Hematopoietic multipotent progenitor cell treated with erythropoietin and hydrocortisone succinate and interleukin-3 and kit ligand, for 17 days (in vitro differentiated cells): ENCODE measurements at regions not wholly inside any gene's neighbourhood (a gene's known extent, or its start where the extent isn't known, plus 50 kb on each side); places are given as distances from the start of the nearest gene placed in this dataset.

ENCODE experiments used
- DNase-seq: peaks from one replicate; pipeline ENCODE4 v3.0.0-alpha.2; 2015; ENCODE audit warnings: low spot score

DNA sequence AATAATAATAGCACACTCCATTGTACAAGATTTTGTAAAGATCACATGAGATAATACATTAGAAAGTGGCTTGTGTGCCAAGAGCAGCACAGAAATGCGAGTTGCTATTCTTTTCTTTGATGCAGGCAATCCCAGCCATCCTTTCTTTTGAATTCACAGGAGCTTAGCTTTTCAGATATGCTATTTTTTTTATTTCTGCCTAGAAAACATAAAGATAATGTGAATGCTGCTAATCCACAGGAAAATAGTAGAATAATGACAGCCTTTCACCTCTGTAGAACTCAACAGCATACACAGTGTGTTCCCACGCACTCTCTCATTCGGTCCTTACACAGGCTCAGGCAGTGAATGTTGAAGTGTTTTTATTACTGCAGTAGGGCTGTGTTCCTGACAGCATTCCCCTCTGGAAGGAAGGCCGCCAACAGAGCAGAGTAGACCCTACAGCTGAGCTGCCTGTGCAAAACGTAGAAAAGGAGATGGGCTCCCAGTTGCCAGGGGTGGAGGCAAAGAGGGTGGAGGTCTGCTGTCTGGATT is 138.8 kb upstream of the TAPT1 start:
- DNase-seq = no peak

DNA sequence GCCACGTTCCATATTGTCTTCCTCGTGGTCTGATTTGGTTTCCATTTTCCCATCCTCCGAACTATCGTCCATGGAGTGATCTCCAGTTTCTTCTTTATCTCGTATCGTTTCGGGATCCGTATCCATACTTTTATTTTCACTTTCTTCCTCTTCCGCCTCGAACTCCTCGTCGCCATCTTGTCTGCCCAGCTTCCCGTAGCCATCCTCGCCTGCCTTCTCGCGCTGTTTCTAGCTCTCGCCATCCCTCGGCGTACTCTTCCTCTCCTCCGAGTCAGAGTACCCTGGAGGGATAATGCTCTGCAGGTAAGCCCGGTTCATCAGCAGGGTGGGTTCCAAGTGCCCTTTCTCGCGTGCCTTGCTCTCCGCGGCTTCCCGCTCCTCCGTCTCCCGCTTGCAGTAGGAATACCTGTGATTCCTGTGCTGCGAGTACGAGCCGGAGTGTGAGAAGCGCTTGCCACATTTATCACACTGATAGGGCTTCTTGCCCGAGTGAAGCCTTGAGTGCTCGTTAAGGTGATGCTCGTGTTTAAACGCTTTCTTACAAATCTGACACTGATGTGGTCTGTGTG is 134.5 kb upstream of the TAPT1 start:
- no peak for DNase-seq

DNA sequence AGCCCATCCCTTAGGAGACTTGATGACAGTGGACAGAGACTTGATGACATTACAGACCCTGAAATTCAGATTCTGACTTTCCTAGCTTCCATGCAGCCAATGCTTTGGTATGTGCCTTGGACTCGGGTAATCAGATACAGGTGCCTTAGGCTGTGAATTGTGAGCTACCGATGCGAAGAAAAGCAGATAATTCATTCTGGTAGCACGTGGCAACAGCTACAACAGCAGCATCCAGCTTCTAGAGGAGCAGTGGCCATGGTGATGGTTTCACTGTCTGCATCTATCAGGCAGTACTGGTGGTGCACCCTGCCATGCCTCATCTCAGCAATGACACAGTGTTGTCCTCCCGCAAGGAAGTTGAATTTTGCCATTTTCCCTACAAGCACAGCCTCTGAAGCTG is 126.9 kb upstream of the TAPT1 start:
- no peak for DNase-seq

DNA sequence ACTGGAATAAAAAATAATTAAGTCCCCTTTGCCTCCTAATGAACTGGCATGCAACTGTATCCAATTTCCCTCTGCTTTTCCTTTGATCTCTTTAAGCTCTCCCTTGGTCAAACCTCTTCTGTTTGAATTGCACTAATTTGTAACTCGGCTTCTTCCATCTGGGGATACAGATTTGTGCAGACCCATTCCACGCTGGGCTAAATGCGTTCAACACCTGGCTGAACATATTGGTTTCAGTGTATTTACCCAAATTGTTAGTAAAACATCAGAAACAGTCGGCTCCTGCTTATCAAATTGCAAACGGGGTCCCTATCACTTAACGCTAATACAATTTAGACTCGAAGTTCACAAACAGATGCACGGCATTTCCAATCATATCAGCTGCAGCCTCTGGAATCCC is 124.9 kb upstream of the TAPT1 start:
- no peak for DNase-seq

DNA sequence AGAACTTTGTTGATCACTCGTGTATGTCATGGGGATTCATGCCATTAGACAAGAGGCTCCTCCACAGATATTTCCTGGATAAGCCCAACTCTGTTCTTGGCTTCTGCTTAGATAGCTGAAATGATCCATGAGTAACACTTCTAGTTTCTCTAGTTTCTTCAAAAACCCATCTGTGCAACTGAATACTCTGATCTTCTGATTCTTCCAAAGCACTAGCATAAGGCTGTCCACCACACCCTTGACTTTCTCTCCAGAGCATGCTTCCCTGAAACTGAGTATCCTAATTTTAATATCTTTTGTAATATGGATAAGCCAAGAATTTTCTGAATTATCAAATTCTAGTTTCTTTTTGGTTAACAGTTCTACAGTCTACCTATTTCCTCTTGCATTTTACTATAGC is 118.6 kb upstream of the TAPT1 start:
- DNase-seq = no peak

DNA sequence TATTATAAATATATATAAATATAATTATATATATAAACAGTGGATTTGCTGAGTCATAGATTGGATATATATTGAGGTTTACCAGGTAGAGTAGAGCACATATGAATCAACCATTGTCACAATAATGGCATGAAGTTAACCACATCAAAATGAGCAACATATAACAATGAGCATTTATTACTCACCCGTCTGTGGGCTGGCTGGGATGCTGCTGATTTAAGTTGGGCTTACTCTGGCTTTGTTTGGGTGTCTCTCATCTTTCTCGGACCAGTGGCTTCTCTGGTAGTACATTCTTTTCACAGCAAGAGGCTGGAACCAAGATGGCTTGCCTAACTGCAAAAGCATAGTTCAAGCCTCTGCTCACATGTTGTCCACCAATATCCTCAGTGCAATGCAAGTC is 111.7 kb upstream of the TAPT1 start:
- DNase-seq = no peak

DNA sequence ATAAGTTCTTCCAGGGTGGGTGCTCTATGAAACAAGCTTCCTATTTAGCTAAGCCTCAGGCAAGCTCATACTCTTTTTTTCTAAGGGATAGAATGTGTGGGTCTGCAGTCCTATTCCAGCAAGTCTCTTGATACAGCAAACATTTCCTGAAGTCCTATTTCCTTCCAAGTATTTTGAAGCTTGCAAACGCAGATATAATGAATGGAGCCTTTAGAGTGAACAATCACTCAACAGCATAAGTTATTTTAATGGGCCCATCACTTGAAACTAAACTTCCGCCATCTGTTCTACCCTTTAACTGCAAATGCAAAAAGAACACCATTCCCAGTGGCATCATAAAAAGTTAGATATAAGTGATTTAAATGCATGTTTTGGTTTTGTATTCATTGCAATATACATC is 108.3 kb upstream of the TAPT1 start:
- no peak for DNase-seq

DNA sequence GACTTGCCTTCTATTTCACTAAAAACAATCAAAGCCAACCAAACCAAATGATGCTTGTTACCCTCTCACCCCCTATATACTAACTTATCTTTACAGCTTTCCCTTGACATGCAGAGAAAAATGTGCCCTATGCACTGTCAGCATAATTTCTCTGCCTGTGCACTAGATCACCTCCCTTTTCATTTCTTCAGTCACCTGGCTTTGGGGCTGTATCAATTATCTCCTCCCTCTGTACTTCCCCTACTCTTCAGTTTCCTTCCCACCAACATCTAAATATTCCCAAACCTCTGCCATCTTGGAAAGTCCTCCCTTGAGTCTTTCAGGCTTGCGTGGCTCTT is 103.5 kb upstream of the TAPT1 start:
- no peak for DNase-seq

DNA sequence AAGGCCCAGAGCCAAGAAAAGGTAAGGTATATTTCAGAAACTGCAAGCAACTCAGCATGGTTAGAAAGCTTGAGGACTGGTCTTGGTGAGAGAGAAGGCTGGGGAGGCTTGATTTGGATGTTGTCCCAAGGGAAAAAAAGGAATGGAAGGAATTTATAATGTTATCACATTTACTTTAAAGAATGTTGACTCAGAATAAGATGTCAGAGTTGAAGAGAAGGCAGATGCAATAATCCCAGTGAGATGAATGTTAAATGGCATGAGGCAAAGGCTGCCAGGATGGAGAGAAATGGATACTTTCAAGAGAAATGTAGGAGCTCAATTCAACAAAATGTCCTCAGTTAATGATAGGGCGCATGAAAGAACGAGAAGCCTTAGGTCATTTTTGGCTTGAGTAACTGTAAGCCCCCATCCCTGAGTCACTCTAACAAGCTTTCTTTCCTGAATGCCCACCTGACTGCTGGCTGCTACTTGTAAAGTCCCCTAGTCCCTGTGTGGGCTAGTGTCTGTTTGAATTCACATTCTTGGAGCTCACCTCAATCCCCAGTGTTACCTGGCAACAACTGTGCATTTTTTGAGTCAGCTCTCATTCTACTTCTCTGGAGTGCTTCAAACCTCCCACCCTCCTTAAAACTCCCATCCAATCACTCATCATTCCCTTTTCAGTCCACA is 103.0 kb upstream of the TAPT1 start:
- no peak for DNase-seq

DNA sequence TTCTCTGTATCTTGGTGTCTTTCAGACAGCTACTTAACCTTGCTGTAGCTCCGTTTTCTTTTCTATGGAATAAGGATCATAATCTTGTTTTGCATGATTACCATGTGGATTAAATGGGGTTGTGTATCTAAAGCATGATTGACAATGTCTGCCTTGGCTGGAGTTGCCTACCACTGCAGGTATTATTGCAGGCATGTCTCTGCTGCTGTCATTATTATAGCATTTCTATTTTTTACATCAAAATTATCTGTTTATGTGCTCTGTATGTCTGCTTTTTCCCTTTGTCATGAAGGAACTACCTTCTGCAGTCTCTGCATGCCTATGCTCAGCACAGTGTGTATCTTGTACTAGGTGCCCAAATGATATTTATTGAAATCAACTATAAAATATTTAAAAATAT is 95.9 kb upstream of the TAPT1 start:
- DNase-seq = no peak

DNA sequence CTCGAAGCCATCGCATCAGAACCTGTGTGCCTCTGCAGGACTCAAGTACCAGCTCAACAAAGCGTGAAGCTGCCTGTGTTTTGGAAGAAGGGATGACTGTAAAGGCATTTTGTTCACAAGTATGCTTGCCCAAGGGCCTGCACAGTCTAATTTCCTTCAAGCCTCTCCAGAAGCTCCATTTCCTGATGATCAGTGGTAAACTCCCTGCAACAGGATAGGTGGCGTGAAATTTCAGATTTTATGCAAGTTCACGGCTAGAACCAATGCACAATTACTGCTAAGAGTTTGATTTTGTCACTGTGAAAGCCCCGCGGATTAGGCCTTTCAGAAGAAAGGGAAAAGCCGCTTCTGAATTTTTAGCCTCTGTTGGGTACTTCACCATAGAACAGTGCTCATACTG is 89.2 kb upstream of the TAPT1 start:
- DNase-seq = no peak

DNA sequence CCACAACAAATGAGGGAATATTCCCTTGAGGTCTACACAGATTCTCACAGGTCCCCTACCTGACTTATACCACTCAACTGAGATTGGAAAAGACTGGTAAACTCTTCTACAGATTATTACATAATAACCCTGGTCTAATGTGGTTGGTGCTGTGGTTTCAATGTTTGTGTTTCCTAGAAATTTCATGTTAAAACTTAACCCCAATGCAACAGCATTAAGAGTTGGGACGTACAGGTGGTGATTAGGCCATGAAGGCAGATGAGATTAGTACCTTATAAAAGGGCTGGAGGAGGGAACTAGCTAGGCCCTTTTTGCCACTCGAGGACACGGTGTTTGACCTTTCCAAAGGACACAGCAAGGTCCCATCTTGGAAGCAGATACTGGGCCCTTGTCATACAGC is 84.3 kb upstream of the TAPT1 start:
- no peak for DNase-seq

DNA sequence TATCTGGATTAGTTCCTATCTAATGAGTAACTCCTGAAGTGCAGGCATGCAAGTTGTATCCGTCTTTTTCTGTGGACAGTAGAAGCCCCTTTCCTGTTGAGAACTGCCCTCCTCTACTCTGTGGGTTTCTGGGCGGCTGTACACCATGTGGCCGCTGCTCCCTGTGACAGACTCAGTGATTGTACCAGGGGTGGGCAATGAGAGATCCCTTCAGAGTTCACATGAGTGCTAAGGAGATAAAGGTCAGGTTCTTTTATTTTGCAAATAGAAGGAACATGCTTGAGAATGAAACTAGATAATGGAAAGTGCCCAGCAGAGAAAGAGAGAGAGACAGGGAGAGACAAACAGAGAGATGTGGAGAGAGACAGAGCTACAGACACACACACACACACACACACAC is 76.4 kb upstream of the TAPT1 start:
- DNase-seq = no peak

DNA sequence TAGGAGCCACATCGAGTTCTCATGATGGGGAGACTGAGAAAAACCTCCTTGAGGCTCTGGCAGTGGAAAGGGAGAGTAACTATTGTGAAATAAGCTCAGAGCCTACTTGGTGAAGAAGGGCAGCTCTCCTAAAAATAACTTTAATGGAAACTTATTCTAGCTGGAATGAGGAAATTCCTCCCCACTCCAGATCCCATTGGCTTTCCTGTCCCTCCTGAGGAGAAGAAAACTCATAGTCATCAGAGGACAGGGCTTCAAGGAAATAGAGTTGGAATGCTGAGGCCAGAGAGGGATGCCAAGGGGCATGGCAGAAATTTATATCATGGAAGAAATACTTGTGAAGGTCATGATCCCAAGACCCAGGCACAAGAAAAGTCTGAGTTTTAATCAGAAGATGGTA is 70.7 kb upstream of the TAPT1 start:
- DNase-seq = no peak

DNA sequence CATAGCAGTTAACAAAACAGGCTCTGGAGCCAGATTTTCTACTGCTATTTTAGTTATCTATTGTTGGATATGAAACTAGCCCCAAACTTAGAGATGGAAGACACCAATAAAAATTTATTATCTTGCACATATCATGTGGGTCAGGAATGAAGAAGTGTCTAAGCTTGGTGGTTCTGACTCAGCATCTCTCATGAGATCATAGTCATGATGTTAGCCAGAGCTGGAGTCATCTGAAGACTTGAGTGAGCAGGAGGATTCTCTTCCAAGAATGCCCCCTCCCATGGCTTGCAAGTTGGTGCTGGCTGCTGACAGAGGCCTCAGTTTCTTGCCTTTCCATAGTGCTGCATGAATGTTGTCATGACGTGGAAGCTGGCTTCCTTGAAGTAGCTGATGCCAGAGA is 68.2 kb upstream of the TAPT1 start:
- no peak for DNase-seq

DNA sequence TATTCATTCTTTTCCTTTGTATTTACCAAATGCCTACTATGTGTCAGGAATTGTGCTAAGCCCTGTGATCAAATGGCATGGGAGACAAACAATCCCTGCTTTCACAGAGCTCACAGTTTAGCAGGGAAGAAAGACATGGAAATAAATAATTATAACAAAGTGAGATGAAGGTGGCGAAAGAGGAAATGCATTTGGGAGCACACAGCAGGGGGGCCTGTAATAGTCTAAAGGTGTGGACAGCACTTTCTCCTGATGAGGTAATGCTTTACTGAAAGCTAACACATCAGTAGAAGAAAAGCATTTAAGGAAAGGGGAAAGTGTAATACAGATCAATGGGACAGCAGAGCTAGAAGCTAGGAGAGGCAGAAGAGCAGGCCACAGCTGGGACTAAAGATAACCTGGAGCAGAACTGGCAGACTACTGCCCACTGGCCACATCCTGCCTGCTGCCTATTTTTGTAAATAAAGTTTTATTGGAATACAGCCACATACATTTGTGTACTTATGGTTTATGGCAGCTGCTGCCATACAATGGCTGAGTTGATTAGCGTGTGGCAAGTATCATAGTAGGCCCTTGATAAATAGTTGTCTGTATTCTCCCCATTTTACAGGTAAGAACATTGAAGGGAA is 67.1 kb upstream of the TAPT1 start:
- no peak for DNase-seq

DNA sequence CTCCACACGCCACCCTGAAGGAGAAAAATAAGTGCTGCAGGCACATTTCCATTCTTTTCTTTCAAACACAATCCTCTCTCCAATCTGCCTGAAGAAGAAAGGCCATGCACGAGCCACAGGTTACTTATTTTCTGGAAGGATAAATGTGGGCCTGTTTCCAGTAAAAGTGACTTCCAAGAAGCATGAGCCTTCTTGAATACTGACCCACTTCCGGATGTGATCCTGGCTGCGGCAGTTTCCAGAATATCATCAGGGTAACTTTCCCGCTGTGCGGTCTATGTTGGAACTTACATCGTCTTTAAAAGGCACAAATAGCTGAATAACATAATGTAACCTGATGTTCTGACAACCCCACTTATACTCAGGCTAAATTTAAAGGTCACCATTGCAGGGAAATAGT is 66.3 kb upstream of the TAPT1 start:
- no peak for DNase-seq

DNA sequence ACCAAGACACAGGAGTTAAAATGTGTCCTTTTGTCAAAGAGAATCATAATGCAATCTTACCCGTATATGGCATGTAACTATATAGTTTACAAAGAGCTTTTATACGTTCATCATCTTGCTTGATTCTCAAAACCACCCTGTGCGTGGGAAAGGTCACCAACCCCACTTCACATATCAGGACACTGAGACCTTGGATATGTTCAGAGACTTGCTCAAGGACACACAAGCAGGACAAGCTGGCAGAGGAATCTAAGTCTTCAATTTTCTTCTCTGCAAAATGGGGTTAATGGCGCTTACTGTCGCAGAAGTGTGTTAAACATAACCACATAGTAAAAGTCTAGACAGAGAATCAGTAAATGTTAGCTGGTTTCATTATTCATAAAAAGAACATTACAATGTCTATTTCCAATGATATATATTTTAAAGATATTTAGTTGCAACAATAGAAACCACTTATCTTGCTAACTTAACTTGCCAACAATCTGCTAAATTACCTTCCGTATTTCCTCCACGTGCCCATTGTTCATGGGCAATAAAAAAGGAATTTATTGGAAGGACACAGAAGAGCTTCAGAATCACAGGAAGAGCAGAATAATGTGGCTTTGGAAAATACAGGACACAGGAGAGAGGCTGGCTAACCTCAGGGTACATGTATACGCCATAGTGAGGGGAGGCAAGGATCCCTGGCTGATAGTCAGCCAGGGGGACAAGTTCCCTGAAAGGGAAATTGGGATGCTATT is 64.6 kb upstream of the TAPT1 start:
- DNase-seq = no peak

DNA sequence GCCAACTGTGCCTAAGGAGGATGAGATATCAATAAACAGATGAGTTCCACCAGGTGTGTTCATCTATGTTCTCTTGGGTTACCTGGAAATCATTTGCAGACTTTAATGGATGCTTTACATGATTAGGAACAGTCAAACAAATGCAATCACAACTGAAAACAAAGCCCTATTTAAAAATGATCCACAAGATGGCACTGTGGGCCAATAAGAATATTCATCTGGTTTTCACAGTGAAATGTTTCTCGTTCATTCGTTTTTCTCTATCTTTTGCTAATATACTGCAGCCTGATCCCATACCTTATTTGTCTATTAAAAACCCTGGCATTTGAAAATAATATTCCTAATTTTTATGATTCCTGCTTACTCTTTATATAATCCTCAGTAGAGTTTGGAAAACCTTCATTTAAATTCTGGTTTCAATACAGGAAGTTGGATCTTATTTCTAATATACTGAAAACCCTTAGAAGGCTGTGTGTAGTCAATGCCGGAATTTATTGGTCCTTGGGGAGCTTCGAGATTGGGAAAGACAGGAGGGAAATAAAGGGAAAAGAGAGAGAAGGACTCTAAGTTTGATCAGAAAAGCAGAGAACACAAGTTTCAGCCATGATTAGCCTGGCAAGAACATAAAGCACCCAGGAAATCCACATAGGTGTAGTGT is 63.8 kb upstream of the TAPT1 start:
- DNase-seq = no peak

DNA sequence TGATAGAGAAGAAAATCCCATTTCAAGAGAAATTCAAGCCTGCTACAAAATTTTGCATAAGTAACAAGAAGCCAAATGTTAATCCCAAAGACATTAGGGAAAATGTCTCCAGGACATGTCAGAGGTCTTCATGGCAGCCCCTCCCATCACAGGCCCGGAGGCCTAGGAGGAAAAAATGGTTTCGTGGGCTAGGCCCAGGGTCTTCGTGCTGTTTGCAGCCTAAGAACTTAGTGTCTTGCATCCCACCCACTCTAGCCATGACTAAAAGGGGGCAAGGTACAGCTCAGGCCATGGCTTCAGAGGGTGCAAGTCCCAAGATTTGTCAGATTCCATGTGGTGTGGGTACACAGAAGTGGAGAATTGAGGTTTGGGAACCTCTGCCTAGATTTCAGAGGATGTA is 57.8 kb upstream of the TAPT1 start:
- no peak for DNase-seq

DNA sequence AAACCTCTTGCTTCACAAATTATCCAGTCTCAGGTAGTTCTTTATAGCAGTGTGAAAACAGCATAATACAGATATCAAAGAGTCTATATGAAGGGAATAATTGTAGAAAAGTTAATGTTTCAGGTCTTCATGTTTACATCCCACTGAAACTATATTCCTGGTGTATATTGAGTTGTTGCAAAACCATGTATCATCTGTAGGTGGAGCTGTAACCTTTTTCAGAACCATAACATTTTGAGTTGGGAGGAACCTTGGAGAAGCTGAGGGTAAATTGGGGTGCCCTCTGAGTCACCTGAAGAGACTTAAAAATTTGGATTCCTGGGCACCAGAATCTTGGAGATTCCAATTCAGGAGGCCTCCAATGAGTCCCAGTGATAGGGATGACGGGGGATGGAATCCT is 51.9 kb upstream of the TAPT1 start:
- DNase-seq = no peak
